ENCODE measurements at regions not wholly inside any gene's neighbourhood (a gene's known extent, or its start where the extent isn't known, plus 50 kb on each side); places are given as distances from the start of the nearest gene placed in this dataset.

- H3K4me1 ChIP-seq = peaks cover 0 to 43% (median 40%) of the 10 kb centered on the region in 4 donors
- 46 to 65% methylated on average over 5 of the region's 5 CpGs for WGBS, 2 donors
- intact Hi-C loops (cut with DNase I) = loop anchor here (1.0 kb wide), 2 partner anchors 51 to 113 kb away; no protein-coding TSS in a partner anchor
- TF ChIP-seq POLR2AphosphoS5 (IDR thresholded peaks at IDR 0.05) = peak in 1 of 4 donors; percentile 7
- TF ChIP-seq, protein P1, sequence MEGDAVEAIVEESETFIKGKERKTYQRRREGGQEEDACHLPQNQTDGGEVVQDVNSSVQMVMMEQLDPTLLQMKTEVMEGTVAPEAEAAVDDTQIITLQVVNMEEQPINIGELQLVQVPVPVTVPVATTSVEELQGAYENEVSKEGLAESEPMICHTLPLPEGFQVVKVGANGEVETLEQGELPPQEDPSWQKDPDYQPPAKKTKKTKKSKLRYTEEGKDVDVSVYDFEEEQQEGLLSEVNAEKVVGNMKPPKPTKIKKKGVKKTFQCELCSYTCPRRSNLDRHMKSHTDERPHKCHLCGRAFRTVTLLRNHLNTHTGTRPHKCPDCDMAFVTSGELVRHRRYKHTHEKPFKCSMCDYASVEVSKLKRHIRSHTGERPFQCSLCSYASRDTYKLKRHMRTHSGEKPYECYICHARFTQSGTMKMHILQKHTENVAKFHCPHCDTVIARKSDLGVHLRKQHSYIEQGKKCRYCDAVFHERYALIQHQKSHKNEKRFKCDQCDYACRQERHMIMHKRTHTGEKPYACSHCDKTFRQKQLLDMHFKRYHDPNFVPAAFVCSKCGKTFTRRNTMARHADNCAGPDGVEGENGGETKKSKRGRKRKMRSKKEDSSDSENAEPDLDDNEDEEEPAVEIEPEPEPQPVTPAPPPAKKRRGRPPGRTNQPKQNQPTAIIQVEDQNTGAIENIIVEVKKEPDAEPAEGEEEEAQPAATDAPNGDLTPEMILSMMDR (IDR thresholded peaks at IDR 0.05) = no peak
- H3K4me3 ChIP-seq = no peak overlapping the region
- no peaks in the 10 kb centered on the region for H3K9me3 ChIP-seq
- no peaks in the 10 kb centered on the region for H3K27me3 ChIP-seq
- H3K27ac ChIP-seq = peak overlapping the region; percentile 87 to 96 (median 94)
- DNase-seq = peak; percentile 28
- no peaks in the 10 kb centered on the region for H3K36me3 ChIP-seq
Measured at GRCh38 chr16:86344881-86345280, 165.4 kb upstream of the FOXF1 start.

- peak overlapping the region in 3 of 4 donors; percentile 40 to 96 (median 95) for H3K27ac ChIP-seq
- no peak for DNase-seq
Measured at GRCh38 chr16:86345516-86345915, 164.8 kb upstream of the FOXF1 start.

GRCh38 chr16:86346034-86346433 is 164.3 kb upstream of the FOXF1 start:
- no peak for TF ChIP-seq EP300 (IDR thresholded peaks at IDR 0.05)
- peaks cover 0 to 40% (median 38%) of the 10 kb centered on the region in 4 donors for H3K4me1 ChIP-seq
- DNase-seq = no peak
- peak overlapping the region in 2 of 4 donors; percentile 95 to 96 for H3K27ac ChIP-seq
- 64 to 72% methylated on average over 7 of the region's 7 CpGs for WGBS, 2 donors
- no peaks in the 10 kb centered on the region for H3K9me3 ChIP-seq
- H3K36me3 ChIP-seq = no peaks in the 10 kb centered on the region
- intact Hi-C loops (cut with DNase I) = no loop called here
- no peak overlapping the region for H3K4me3 ChIP-seq
- H3K27me3 ChIP-seq = no peaks in the 10 kb centered on the region

More at GRCh38 chr16:86345516-86345915, 164.8 kb upstream of the FOXF1 start:
- no peaks in the 10 kb centered on the region for H3K9me3 ChIP-seq
- H3K36me3 ChIP-seq = no peaks in the 10 kb centered on the region
- H3K27me3 ChIP-seq = no peaks in the 10 kb centered on the region
- intact Hi-C loops (cut with DNase I) = no loop called here
- no peak for TF ChIP-seq EP300 (IDR thresholded peaks at IDR 0.05)
- TF ChIP-seq POLR2A (IDR thresholded peaks at IDR 0.05) = no peak
- TF ChIP-seq, protein P1 (IDR thresholded peaks at IDR 0.05) = no peak
- TF ChIP-seq POLR2AphosphoS5 (IDR thresholded peaks at IDR 0.05) = no peak
- 53 to 56% methylated on average over 9 to 12 of the region's 12 CpGs for WGBS, 2 donors
- H3K4me1 ChIP-seq = peaks cover 0 to 43% (median 40%) of the 10 kb centered on the region in 4 donors
- H3K4me3 ChIP-seq = no peak overlapping the region

DNA sequence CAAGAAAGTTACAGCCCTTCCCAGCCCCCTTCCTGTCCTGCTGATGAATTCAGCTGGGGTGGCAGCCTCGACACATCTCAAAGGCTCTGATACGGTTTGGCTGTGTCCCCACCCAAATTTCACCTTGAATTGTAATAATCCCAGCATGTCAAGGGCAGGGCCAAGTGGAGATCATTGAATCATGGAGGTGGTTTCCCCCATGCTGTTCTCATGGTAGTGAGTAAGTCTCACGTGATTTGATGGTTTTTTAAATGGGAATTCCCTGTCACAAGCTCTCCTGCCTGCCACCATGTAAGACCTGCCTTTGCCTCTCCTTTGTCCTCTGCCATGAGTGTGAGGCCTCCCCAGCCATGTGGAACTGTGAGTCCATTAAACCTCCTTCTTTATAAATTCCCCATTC is 163.2 kb upstream of the FOXF1 start:
- peaks cover 0 to 29% (median 28%) of the 10 kb centered on the region in 4 donors for H3K4me1 ChIP-seq
- intact Hi-C loops (cut with DNase I) = no loop called here
- TF ChIP-seq POLR2AphosphoS5 (IDR thresholded peaks at IDR 0.05) = no peak
- no peak for TF ChIP-seq EP300 (IDR thresholded peaks at IDR 0.05)
- no peak for TF ChIP-seq POLR2A (IDR thresholded peaks at IDR 0.05)
- TF ChIP-seq, protein P1 (IDR thresholded peaks at IDR 0.05) = no peak
- no peak for DNase-seq
- 48 to 66% methylated on average over 3 of the region's 3 CpGs for WGBS, 2 donors
- H3K9me3 ChIP-seq = no peaks in the 10 kb centered on the region
- H3K27me3 ChIP-seq = no peaks in the 10 kb centered on the region
- H3K36me3 ChIP-seq = no peaks in the 10 kb centered on the region
- H3K4me3 ChIP-seq = no peak overlapping the region
- H3K27ac ChIP-seq = no peak overlapping the region

DNA sequence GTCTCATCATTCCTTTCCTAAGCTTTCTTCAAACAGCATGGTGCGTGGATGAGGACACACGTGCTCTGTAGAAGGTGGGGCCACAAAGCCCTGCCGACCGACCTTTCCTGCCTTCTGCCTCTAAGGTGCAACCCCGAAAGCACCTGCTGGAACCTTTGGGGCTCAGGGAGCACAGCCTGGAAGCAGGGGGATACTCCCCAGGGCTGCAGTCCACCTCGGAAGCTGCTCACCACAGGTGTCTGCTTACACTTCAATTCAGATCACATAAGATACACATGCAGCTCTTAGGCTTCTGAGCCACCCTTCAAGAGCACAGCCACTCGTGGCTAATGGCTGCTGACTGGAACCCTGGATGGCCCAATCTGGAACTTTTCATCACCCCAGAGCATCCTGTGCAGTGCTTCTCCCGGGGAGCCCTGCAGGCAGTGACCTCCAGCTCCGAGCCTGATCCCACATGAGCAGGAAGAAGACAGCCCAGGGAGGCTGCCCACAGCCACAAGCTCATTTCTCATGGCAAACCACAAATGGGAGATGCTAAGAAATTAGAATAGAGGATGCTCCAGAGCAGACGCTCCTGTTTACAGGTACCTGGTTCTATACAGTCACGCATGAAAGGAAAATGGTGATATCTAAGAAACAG is 162.3 kb upstream of the FOXF1 start:
- 63 to 75% methylated on average over 11 of the region's 11 CpGs for WGBS, 2 donors
- no peak for TF ChIP-seq EP300 (IDR thresholded peaks at IDR 0.05)
- no peak for TF ChIP-seq POLR2AphosphoS5 (IDR thresholded peaks at IDR 0.05)
- TF ChIP-seq, protein P1 (IDR thresholded peaks at IDR 0.05) = no peak
- TF ChIP-seq POLR2A (IDR thresholded peaks at IDR 0.05) = no peak
- no peak for DNase-seq
- Histone ChIP-seq H3K9me3 (no peaks in the 10 kb centered on the region), H3K4me3 (no peak overlapping the region), H3K27me3 (no peaks in the 10 kb centered on the region), H3K36me3 (no peaks in the 10 kb centered on the region), H3K27ac (no peak overlapping the region), H3K4me1 (peaks cover 0 to 20% (median 19%) of the 10 kb centered on the region in 4 donors)
- intact Hi-C loops (cut with DNase I) = no loop called here

Measured in sigmoid colon (tissue), 6 donors.